AG08395 (cell line): ENCODE measurements at regions not wholly inside any gene's neighbourhood (a gene's known extent, or its start where the extent isn't known, plus 50 kb on each side); places are given as distances from the start of the nearest gene placed in this dataset.

ENCODE experiments used
- DNase-seq: peaks from one replicate; pipeline ENCODE4 v3.0.0; 2012; ENCODE audit warnings: mixed read lengths, low spot score

DNA sequence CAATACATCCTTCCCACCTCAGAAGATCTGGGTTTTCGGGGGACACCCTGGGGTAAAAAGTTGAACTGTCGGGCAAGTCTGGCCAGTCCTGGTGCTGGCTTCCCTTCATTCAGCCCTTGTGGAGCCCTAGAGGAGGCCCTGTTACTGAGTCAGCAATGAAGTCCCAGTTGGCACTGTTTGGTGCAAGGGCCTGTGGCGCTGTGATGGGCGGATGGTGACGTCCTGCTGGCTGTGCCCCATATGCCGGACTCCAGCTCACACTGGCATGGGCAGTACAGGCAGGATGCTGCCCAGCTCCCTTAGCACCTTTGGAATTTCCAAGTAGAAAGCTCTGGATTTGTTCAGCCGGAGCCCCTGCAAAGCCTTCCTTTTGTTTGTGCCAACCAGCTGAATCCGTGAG is 186.2 kb upstream of the PMEPA1 start:
- DNase-seq, result no peak

DNA sequence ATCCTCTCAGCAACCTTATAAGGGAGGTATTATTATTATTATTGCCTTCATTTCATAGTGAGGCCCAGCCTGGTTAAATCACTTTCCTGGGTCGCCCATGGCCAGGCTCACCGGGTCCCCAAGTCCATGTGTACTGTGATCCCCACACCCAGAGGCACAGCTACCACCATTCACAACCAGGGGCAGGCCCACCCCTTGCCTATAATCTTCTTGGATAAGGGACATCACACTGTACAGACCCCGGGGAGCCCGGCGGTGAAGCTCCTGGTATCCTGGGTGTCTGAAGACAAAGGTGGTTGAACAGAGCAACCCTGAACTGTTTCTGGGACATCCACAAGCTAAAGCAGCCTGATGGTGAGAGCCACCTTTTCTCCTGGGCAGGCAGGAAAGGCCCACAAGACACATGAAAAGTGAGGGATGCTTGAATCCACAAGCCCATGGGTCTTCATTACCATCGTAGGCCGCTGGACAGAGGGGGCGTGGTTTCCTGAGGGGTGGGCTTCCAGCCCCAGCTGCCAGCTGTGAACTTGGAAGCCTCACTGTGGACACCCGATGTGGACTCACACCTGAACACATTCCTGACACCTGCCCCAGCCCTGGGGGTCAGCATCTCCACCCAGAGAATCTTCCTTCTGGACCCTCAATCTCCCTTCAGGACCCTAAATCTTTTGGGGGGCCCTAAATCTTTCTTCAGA is 185.5 kb upstream of the PMEPA1 start:
- no peak for DNase-seq

DNA sequence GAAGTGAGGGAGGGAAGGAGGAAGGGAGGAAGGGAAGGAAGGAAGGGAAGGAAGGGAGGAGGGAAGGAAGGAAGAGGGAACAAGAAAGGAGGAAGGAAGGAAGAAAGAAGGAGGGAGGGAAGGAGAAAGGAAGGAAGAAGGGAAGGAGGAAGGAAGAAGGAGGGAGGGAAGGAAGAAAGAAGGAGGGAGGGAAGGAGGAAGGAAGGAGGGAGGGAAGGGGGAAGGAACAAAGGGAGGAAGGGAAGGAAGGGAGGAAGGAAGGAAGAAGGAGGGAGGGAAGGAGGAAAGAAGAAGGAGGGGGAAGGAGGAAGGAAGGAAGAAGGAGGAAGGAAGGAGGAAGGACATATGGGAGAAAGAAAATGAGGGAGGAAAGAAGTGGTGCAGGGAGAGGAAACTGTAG is 184.7 kb upstream of the PMEPA1 start:
- DNase-seq, result no peak

DNA sequence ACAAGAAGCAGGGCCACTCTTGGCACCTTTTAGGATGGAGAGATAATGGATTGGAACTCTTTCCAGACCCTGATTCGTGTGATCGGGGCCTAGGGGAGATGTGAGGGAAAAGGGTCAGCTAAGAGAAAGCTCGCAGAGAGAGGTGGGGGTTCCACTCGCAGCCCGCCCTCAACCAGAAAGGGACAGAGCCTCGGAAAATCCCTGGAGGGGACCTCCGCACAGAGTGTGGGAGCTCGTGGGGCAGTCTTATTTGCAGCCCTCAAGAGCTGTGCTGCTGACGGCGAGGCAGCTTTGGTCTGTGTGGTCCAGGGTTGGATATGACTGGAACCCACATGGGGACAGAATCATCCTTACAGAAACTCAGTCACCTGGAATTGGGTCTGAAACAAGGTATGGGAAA is 184.3 kb upstream of the PMEPA1 start:
- DNase-seq, result no peak

DNA sequence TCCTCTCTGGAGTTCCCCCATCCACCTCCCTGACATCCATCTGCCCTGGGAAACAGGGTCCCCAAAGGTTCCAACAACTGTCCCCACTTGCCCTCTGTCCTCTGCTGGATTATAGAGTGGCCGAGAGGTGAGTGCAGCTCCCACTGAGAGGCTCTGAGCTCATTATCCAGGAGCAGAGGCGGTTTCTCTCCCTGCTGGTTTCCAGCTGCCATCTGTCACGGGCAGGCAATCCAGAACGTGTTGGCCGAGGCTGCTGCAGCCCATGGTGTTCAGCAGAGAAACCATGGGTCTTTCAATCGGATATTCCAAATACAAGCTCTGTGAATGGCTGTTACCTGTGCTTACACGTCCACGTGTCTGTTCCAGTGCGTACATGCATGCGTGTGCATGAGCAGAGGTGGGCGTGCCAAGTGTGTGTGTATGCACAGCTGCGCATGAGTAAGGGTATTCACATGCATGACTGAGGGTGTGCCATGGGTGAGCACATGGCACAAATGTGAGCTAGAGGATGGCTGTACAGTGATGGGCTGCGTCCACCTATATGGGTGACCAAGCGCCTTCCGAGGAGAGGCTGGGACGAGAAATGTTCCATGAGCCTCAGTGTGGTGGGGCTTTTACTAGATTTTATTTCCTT is 183.7 kb upstream of the PMEPA1 start:
- no peak for DNase-seq

DNA sequence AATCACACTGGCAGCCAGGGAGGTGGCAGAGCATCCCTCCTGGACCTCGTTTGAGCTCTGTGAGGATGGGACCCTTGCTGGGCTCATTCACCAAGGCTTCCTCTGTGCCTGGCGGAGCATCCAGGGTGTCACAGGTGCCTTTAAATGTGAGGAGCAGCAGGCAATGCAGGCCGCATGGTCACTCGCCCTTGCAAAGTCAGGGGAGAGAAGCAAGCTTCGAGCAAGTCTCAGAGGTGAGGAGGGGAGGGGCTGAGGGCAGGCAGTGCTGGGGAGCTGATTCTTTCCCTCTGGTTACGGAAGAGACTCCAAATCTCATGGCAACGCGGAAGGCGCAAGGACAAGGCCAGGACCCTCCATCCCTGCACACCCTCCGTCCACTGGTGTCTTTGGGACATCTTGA is 182.7 kb upstream of the PMEPA1 start:
- no peak for DNase-seq

DNA sequence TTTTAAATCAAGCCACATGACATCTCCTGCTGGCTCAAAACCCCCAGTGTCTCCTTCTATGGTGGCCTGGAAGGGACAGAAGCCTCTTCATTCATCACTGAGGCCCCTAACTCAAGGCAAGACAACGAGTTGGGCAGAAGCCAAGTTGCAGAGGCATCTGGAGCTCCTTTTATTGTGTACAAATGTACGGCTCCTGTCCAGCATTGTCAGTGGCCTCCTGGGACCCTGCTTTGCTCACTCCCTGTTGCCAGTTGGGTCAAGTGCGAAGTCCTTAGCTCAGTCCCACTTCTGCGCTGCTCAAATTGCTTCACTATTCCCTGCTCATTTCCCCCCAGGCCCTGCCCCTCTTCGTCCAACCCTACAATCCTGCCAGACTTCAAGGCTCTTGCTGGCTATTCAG is 181.2 kb upstream of the PMEPA1 start:
- DNase-seq, result no peak

DNA sequence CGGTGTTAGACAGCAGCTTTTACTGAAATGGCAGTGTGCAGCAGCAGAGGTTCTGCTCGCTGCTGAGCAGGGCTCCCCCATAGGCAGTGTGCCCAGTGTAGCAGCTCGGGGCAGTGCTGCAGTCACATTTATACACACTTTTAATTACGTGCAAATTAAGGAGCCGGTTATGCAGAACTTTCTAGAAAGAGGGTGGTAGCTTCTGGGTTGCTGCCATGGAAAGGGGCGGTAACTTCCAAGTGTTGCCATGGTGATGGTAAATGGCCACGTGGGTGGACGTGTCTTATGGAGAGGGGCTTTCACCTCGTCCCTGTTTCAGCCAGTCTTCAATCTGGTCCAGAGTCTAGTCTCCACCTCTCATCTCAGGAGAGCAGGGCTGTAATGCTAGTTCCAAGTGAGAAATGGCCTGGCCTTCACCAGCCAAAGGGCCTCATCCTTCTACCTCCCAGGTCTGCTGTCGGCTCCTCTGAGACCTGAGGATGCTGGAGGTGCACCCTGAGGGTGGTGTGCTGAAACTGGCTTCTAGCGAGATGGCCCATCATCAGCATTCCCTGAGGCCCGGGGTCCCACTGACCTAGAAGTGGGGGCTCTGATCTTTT is 180.5 kb upstream of the PMEPA1 start:
- DNase-seq, result no peak

DNA sequence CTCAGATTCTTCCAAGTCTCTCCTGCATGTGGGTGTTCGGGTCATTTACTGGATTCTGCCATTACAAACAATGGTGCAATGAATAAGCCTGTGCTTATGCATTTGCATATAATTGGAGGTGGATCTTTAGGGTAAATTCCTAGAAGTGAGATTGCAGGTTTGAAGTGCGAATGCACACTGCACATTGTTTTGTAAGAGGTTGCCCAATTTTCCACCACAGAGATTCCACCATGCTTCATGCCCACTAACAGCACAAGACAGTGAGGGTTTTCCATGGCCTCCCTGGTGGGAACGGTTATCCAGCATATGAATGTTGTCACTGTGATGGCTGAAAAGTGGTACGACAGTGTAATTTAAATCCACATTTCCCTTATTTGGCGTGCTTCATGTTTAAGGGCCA is 178.8 kb upstream of the PMEPA1 start:
- no peak for DNase-seq

DNA sequence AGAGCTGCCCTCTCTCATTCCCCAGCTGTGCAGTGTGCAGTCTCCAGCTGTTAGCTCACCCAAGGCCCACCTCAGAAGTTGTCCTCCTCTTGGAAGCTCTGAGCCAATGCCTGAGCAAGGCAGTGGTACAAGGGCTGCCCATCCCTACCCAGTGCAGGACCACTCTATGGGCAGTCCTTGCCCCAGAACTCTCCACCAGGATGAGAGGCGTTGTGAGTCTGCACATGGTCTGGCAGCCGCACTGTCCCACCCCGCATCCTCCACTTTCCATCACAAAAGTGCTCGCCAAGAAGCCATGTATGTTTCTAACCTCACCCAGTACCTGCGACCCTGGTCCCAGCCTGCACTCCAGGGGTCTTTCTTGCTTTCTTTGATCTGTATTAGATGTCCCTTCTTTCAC is 175.1 kb upstream of the PMEPA1 start:
- no peak for DNase-seq

DNA sequence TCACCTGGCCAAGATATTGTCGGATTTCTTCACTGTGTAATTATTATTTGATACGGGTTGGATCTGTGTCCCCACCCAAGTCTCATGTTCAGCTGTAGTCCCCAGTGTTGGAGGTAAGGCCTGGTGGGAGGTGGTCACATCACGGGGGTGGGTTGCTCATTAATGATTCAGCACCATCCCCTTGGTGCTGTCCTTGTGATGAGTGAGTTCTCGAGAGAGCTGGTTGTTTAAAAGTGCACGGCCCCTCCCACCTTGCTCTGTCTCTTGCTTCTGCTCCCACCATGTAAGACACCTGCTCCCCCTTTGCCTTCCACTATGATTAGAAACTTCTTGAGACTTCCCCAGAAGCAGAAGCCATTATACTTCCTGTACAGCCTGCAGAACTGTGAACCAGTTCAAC is 173.9 kb upstream of the PMEPA1 start:
- DNase-seq, result no peak

DNA sequence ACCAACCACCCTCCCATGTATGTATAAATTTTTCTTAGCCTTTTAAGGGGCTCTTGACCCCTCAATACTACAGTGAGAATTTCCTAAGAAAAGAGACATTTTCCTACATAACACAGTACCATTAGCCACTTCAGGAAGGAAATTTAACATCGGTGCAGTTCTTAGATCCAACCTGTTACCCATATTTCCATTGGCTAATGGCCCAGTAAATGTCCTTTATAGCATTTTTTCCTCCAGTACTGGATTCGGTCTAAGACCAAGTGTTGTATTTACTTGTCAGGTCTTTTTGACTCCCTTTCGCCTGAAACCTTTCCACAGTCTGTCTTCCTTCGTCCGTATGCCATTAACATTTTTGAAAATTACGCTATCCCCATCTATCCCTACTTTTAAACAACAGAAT is 173.4 kb upstream of the PMEPA1 start:
- DNase-seq, result no peak

DNA sequence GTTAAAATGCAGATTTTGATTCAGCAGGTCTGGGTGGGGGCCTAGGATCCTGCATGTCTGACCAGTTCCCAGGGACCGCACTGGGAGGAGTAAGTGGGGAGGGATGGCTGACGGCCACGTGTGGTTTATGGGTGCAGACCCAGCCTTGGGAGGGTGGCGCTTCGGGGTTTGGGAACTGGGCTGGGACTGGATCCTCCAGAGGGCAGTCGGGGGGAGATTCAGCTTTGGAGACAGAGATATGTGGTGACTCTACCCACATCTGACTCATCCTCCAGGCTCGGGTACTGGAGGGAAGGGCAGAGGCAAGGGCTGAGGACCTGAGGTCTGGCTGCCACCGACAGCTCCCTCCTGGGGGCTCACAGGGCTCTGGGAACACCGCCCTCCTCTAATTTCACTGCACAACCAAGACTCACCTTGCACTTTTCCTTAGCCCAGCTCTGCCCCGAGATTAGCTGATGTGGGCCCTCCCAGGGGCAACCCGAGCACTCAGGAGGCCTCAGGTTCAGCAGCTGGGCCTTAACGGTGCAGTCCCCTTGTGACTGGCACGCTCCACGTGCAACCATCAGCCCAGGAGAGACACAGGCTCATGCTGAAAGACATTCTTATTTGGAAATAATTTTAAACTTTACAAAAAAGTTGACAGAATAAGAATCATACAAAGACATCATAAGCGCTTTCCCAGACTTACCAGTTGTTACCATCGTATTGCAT is 172.8 kb upstream of the PMEPA1 start:
- DNase-seq, result peak; percentile 86

DNA sequence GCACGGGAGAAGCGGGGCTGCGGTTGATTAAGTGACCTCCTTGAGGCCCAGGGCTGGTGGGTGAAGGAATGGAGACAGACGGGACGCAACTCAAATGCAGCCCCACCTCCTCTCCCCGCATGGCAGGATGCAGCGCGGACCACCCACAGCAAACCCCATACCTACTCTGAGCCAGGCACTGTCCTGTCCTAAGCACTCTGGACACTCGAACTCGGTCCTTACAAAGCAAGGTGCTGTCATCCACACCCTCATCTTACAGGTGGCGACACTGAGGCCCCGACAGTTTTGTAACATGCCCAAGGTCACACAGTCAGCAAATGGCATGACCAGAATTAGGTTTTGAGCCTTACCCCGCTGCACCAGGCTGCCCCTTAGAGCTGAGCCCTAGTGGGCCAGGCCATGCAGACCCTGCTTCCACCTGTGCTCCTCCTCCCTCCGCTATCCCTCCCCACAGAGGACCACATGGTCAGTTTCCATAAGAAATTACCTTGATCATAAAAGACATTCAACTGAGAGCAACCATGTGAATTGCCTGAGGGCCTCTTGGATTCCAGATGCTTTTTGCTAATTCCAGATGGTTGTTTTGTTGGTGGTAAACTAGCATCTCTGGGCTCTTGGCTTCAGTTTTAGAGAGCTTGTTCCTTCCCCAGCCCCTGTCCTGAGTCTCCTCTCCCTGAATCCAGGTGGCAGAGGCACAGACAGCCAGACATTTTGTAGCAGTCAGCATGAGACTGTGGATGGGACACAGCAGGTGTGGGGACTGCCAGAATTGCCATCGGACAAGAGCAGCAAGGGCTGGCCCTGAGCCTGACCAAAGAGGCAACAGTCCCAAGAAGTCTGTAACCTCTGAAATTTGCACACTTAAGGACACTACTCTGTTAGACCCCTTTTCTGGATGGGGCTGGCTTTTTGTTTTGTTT is 171.9 kb upstream of the PMEPA1 start:
- peak; percentile 30 for DNase-seq

DNA sequence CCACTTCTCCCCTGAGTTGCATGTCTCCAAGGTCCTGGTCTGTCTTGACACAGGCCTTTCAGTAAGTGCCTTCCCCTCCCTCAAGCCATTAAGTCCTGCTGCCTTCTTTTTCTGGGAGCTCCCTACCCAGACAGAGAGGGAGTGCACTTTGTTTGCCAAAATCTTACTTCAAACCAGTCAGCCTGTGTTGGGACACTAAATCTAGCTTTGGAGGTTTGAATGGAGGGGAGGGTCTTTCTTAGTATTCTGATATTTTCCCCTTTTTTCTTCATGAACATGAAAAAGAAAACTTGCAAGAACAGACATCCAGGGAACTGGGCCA is 170.7 kb upstream of the PMEPA1 start:
- no peak for DNase-seq

DNA sequence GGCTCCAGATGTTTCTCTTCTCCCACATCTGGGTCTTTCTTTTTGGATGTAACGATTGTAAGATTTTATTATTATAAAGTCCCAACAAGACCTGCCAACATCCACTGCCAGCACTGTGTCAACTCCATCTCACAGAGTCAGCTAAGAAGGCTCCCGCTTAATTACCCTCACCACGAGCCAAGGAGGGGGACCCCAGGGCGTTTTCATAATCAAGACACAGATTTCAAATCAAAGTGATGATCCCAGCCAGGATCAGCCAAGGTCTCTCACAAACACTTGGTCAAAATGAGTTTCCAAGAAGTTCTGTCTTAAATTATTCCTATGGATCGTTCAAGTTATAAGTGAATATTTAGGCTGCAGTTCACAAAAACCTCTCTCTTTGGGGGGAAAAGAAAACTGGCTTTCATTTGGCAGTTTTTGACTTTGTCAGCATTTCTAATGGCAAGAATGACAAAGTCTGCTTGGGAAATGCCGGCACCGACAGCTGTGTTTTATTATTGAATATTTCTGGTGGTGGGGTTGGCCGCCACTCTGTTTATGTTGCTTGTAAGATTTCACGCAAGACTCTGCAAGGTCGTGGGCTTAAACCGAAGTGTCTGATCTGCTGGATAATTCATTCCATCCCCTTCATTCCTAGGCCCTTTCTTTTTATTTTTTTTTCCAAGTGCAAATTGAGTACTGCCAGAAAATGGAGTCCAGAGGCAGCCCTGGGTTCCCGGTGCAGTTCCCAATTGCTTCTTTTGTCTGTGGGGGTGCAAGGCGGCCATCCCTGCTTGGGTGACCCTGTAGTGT is 170.2 kb upstream of the PMEPA1 start:
- peak; percentile 28 for DNase-seq

DNA sequence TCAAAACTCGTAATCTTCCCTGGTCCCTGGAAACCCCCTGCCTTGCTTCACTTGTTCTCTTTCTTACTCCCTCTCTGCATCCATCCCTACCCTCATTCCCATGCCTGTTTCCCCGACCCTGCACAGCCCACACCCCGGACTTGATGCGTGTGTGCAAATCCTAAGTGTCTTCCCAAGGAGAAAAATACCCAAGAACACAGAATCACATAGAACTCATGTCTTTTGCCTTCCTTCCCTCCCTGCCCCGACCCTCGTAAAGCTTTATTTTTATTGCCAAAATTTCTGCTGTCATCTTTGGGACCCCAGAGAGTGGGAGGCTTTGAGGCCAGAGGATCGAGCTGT is 169.6 kb upstream of the PMEPA1 start:
- no peak for DNase-seq

DNA sequence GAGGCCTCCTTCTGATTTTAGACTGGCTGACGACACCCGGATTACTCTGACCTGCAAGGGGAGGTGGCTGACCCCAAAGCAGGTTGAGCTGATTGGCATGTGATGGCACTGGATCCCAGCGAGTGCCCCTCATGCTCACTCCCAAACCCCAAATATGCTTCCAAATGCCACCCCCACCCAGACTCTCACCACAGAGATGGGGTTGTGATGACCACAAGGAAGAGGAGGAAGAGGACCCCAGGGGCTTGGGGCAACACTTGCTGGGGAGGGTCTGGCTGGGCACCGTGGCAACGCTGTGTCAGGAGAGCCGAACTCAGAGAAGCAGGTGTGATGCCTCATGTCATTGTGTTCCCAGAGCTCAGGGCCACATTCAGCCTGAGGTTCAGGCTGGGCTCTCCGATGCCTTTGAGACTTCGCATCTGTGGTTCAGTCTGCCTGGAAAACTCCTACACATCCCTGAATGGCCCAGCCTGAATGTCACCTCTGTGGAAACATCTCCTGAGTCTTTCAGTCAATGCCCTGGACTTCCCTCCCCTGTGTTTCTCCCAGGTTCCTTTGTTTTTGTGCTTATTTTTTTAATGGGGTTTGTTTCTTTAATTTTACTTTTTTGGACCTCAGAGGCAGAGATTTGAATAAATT is 169.1 kb upstream of the PMEPA1 start:
- no peak for DNase-seq

DNA sequence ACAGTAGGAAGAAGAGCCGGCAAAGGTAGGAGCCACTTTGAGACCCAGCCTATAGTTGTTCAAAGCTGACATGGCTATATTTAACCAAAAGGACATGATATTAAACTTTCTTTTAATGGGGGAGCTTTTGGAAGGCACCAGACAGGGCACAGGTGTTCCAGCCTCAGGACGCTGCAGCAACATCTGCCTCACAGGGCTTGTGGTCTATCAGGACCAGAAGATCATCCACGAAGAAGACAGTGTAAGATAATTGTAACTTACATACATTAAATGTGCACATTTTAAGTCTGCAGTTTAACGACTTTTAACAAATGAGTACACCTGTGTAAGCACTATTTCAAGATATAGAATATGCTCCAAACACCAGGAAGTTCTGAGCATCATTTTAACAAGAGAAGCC is 168.2 kb upstream of the PMEPA1 start:
- DNase-seq, result no peak

DNA sequence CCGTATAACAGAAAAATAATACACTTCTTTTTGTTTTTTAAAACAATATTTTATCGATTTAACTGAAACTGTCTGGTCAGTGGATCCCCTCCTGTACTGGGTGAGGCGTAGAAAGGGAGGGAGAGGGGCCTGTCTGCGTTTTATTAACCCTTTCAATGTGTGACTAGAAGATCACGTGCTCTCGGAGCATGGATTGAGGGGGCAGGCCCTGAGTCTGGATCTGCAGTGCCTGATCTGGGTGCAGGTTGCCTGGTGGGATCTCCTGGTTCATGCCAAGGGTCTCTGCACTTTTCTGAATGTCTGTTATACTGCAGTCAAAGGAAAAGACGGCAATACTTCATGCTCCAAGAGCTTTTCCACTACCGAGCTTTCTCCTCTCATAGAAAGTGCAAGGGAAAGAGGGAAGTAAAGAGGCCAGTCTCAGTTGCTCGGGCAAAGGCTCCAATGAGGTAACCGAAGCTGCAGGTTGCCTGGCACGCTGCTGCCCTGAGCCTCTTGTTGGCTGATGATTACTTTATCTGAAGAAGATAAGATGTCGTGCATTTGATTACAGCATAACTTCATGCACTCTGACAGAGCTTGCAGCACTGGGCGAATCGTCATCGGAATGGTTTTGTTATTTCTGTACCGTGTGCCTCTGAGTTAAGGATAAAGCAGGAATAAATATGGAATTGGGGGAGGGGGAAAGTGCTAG is 167.5 kb upstream of the PMEPA1 start:
- DNase-seq, result no peak
